Body of pancreas (tissue), 4 donors: ENCODE measurements at regions not wholly inside any gene's neighbourhood (a gene's known extent, or its start where the extent isn't known, plus 50 kb on each side); places are given as distances from the start of the nearest gene placed in this dataset.

Source experiments
- CTCF ChIP-seq, 7 experiments: fragments of 450-650 bp in 4 of 7; fragments of 200-600 bp in 3 of 7; sonication (generic) in 3 of 7; IDR thresholded peaks; one replicate each; pipeline ENCODE4 v1.5.1; 2016 to 2019; ENCODE audit warnings: antibody characterized with exemption in 7 of 7
- POLR2A ChIP-seq, 3 donors: fragments of 450-650 bp; IDR thresholded peaks; one replicate each; pipeline ENCODE4 v1.6.1; 2016; ENCODE audit warnings: antibody characterized with exemption in 3 of 3, mild to moderate bottlenecking in 2 of 3

GRCh38 chr4:124515591-124515990 is 196.9 kb downstream of the ANKRD50 start:
- TF ChIP-seq CTCF (IDR thresholded peaks at IDR 0.05) (no peak), POLR2A (IDR thresholded peaks at IDR 0.05) (no peak)
